GM21576 (cell line): ENCODE measurements at regions not wholly inside any gene's neighbourhood (a gene's known extent, or its start where the extent isn't known, plus 50 kb on each side); places are given as distances from the start of the nearest gene placed in this dataset.

Experiments
- ATAC-seq: cut with Tn5 transposase; IDR thresholded peaks from one replicate; pipeline ENCODE4 v1.9.1; 2021; ENCODE audit warnings: mild to moderate bottlenecking, moderate library complexity; ENCODE audit not compliant: unreplicated experiment

DNA sequence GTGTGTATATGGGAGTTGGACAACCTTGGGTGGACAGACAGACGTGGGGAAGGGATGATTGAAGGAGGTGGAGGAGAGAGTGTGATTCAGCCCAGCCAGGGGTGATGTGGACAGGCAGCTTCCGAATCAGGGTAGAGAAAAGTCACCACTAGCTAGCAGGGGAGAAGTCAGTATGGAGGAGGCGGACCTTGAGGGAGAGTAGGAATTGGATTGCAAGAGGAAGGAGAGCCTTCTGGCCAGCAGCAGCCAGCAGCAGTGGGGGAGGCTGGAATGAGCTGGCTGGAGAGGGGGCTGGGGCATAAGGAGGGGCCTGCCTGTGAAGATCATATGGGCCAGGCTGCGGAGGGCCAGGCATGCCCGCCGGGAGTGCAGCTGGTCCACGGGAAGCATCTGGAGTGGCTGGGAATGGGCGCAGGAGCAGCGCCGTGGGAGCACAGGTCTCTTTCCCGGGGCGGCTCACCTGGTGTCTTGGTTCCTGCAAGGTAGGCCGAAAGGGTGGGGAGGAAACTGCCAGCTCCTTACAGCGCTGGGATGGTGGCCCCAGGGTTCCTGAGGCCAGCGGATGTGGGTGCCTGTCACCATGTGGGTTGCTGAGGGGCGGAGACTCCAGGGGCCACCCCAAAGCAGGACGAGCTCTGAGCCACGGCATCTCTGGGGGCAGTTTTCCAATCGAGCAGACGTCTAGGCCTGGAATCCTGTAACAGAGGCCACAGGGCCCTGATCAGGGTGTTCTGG is 235.3 kb downstream of the SEC14L1 start:
- no peak for ATAC-seq

DNA sequence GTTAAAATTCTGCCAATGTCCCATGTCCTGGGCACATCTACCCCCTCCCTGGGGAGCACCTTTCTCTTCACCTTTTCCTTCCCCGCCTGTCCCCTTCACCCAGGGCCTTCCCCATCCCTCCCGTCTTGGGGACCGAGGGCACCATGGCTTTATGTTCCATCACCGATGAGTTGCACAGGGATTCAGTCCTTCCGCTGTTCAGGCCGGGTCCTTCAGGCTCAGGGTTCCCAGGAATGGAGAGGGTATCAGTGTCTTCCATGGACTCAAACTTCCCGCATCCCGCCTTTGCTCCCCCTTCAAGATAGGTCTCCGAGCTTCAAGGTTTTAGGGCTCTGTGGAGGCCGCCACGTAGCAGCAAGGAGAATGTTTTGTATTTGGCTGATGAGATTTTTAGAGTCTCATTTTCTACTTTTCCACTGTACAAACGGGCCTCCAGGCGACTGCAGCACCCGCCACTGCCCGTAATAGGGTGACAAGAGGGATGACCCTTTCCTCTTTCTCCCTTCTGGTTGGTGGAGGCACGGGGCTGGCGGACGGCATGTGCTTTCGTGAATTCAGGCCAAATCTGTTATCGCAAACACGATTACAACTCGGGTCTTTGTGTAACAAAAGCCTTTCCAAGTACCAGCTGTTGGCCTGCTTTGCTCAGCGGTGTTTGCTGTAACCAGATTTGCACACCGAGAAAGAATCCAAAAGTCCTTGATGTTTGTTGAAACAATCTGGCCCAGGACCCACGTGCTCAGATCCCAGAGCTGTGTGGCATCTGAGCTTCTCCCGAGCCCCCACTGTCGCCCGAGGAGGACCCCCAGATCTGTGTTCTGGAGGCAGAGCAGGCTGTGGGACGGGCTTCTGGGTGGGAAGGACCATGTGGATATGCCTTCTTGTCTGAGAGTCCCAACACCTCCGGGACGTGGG is 236.3 kb downstream of the SEC14L1 start:
- ATAC-seq = no peak

DNA sequence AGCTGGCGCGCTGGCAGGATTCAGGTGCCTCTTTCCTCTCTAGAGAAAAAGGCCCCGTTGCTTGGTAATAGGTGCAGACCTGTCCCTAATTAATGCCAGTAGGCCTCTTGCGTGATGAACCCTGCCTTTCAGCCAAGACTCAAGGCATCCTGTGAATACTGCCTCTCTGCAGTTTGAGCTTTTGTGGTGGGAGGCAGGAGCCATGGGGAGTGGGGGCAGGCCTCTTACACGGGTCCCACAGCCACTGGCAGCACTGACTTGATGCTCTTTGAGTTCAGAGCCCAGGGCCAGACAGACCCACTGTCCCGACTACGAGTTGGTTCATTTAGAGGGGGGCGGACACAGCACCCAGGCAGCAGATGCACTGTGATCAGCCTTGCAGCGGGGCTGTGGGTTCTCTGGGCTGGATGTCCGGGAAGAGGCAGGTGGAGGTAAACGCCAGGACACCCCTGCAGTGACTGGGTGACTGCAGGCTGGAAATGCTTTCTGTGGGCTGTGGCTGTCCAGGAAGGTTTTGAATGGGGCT is 237.0 kb downstream of the SEC14L1 start:
- ATAC-seq = no peak

DNA sequence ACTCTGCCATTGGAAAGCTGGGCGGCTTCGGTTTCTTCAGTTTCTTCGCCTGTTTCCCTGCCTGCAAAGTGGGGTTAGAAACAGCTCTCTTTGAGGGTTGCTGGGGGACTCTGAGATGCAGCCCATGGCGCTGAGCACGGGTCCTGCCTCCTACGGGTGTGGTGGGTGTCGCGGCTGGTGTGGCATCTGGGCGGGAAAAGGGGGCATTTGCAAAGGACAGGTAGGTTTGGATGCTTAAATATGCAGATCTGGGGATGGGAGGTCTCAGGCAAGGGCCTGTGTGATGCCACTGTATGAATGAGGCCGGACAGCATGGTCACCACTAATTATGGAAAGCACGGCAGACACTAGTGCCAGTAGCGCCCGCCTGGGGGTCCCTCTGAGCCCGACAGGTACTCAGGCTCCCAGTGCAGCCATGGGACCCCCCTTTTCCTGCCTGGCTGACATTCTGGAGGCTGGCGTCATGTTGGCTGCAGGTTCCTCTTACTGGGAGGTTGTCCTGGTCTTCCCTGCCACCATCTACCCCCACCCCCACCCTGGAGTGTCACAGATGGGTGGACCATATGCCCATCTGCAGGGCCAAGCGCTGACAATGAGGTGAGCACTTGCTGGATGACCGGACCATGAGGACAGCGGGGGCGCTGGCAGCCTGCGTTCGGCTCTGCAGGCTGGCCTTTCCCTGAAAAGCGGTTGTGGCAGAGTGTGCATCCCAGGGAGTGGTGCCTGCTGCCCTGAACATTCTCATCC is 237.7 kb downstream of the SEC14L1 start:
- ATAC-seq = no peak

DNA sequence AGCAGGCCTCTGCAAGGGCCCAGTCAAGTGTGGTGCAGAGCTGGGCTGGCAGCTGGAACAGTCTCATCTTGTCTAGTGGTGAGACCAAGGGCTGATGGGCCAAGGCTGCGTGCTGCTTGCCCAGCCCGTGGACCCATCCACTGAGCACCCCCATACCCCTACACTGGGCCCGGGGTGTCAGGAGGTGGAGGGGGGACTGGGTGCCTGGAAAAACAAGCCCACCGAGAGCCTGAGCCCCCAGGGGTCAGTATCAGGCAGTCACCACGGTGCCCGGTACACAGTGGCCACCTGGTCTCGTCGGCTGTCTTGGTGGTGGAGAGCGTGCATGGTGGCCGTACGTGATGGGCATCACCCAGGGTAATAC is 238.3 kb downstream of the SEC14L1 start:
- ATAC-seq = no peak

DNA sequence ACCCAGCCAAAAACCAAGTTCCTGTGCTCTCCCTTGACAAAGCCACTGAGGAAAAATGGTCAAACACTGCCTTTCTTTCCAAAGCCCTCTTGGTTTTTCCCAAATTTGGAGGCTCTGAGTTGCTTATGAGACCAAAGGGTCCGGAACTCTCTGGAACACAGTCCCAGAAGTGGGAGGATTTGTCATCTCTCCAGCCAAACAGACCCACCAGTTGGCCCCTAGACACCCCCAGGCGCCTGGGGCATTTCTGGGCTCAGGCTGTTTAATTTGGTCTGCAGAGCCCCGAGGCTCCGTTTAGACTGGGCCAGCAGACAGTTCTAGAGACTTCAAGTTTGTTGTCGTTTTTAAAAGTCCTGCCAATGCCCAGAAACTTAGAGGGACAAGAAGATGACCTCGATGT is 239.1 kb downstream of the SEC14L1 start:
- no peak for ATAC-seq

DNA sequence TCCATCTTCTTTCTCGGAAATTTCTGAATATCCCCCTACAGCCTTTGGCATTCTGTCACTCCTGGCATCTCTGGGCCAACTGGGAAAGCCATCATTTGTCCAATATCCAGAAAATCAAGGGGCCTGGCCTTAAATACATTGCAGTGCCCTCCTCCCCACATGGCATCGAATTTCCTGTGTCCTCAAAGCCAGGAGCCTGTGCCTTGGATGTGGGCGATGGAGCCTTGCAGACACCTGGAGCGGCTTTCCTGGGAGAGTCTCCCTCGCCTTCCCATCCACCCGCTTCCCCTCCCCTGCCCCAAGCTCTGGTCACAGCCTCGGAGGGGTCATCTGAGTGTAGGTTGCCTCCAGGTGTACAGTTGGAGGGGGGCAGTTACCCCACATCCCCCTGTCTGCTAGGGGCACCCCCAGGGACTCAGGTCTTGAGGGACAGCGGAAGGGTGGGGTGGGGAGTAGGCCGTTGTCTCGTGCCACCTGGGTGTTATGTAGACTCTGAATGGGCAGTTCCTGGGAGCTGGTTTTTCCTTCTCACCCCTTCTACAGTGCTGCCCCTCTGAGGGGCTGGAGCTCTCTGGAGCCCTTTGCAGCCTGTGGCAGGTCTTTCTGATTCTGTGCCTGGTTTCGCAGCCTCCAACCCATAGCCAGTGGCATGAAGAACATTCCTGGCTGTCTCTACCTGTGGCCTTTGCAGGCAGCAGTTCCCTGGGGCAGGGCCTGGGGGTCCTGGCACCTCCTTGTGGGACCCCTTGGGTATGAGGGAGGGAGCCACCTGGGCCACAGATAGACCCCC is 239.8 kb downstream of the SEC14L1 start:
- no peak for ATAC-seq

DNA sequence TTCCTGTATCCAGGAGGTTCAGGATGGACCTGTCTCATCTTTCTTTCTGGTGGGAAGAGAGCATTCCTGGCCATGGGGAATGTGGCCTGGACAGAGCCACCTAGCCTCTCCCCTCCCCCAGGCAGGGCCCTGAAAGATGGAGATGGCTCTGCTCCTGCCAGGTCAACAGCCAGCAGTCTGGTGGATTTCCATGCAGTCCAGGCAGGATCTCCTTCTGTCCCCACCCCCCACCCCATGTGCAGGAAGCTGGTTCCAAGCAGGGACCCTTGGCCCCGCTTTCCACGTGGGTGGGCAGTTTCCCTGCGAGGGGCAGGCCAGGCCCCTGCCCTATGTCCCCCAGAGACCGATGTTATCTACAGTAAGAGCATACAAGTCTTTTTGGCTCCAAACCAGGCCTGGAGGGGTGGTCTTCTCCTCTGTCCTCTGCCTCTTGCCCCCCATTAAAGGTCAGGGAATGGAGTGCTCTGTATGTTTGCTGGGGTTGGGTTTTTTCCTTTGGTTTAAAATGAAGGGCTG is 240.5 kb downstream of the SEC14L1 start:
- no peak for ATAC-seq

DNA sequence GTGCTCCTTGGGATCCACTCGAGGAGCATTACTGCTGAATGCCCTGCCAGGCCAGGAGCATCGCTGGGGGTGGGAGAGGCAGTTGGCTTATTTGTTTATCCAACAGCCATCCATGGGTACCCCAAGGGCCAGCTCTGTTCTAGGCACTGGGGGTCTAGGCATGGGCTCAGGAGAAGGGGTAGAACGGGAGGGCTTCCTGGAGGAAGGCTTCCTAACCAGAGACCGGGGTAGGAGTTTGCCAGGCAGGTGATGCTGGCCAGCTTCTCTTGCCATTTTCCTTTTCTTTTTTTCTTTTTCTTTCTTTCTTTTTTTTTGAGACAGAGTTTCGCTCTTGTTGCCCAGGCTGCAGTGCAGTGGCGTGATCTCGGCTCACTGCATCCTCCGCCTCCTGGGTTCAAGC is 241.0 kb downstream of the SEC14L1 start:
- no peak for ATAC-seq

DNA sequence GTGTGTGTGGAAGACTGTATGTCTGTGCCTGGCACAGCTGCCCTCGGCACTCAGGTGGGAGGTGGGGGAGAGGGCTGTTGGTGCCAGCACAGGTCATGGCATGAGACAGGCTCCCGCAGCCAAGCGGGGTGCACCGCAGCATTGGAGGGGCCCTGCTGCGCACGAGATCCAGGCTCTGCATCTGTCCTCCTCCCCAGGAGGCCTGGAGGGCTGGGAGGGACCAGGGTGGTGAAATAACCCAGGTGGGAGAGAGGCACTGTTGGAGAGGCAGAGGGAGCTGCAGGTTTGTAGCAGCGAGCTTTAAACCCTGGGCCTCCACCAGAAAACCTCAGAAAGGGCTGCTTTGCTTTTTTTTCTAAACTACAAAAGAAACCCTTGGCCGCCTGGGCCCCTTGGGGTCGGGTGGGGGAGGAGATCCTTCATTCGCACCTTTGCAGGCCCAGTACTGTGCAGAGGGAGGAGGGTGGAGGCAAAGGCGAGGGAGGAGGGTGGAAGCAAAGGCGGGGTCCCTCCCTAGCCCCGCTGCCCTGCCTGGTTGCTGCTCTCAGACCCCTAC is 241.7 kb downstream of the SEC14L1 start:
- no peak for ATAC-seq

DNA sequence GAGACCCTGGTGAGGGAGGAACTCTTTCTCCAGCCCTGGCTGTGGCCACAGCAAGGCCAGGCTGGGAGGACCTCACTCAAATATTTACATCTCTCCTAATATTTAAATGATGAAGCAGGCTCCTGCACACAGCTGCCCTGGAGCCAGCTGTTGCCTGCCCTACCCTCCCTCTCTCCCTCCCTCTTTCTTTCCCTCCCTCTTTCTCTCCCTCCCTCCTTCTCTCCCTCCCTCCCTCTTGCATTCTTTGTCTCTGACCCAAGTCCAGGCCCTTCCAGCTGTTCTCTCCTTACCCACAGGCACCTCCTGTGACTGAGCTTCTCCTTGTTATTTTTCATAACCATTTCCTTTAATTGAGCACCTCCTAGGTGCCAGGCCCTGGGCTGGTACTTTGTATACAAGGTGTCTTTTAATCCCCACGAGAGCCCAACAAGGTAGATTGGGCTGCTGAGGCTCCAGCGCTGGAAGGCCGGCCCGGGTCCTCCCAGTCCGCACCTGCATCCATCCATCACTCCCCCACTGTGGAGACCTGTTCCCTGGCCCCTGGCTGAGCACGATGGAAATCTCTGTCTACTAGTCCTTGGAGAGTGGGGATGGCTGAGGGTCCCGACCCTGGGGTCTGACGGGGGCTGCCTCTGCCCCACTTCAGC is 242.3 kb downstream of the SEC14L1 start:
- ATAC-seq = no peak

DNA sequence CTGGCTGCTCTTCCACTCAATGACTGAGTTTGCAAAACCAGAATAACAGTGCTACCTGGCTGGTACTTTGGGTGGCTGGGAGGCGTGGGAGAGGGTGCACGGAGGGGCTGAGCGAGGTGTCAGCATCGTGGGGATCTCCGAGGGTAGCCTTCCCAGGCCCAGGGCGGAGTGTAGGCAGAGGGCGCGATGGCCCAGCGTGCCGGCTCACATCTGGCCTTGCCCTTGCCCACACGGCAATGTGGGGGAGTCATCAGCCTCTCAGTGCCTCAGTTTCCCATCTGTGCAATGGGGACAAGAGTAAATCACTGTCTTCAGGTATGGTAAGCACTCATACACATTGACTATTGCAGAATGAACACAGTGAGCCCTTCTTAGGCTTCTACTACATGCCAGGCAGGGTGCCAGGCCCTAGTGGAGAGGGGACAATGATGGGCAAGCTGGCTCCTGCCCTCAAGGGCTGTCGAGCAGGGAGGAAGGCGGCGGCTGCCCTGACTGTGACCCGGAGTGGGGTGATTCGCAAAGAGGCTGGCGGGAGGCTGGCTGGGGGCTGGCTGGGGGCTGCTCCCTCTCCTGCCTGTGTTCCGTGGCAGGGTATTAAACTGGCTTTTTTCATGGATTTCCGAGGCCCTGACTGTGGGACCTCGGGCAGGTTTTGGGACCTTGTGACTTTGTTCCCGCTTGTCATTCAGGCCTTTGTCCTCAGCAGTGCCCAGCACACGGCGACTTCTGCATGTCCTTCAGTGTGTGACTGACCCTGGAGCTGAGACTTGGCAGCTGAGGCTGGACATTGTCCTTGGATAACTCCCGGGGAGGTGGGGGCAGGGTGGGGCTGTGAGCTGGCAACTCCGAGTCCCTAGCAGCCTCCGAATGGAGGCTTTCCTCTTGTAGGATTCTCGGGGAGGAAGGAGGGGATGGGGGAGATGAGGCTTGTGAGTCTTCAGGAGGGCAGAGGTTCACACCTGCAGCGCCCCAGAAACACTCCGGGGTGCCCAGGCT is 243.1 kb downstream of the SEC14L1 start:
- no peak for ATAC-seq

DNA sequence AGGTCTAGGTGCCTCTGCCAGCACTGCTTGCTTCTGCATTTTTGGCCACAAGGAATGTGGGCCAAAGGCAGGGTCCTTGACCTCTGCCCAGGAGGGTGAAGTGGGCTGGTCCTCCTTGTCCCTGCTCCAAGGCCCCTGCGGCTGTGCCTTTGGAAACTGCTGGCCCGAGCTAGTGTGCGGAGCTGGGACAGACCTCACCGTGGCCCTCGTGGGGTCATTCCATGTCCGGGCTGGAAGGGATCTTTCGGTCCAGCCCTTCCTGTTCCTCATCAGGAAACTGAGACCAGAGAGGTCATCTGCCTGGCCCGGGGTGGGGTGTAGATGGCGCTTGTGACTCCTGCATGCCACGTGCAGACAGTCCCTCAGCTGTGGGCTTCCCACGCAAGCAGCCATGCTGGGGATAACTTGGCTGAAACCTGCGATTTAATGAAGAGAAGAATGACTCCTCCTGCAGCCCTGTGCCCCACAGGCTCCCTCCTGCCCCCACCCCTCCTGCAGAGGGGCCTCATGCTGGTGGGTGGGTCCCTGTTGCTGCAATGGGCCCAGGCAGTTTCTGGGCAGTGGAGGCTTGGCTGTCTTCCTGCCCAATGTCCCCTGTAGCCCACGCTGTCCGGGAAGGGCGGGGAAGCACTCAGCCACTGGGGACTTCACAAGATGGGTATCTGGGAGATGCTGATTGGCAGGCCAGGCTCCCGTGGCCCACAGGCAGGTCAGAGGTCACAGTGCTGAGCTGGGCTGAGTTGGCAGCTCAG is 245.2 kb downstream of the SEC14L1 start:
- no peak for ATAC-seq

DNA sequence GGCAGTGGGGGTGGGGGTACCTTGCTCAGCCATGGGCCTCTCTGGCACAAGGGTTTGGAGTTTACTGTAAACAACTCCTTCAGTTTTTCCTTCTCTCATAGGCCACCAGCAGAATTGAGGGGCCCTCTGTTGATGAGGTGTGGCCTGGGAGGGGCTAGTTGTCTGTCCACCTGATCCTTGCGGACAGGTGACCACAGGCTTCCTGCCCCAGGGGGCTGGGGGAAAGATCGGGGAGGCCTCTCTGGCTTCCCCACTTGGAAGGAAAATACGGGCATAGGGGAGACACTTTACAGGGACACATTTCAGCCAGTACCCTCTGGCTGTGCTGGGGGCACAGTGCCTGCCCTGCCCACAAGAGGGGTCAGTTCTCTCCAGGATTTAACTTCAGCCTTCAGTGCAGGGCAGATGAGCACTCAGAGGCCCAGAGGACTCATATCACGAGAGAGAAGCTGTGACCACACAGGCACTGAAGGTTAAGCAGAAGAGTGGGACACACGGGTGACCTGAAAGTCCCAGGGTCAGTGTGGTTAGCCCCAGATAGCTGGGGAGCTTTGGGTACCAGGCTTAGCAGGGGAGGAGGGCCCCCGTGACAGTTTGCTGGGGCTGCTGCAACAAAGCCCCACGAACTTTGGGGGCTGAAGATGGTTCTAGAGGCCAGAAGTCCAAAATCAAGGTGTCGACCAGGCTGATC is 245.9 kb downstream of the SEC14L1 start:
- ATAC-seq = no peak

DNA sequence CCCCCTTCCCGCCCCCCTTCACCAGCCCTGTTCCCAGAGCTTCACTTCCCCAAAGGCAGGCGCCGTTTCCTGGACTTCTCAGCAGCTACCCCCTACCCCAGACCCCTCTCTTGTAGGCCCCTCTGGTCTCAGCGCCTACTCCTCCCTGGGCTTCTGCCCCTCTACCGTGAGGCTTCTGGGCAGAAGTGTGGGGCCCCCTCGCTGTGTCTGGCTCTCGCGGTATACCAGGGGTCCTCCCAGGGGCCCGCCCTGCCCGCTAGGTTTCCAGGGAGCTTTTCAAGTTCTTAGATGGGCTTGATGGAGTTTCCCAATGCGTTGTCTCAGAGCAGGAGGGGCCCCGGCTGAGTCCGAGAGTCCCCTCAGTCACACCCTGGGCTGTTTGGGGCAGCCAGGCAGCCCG is 247.1 kb downstream of the SEC14L1 start:
- no peak for ATAC-seq

DNA sequence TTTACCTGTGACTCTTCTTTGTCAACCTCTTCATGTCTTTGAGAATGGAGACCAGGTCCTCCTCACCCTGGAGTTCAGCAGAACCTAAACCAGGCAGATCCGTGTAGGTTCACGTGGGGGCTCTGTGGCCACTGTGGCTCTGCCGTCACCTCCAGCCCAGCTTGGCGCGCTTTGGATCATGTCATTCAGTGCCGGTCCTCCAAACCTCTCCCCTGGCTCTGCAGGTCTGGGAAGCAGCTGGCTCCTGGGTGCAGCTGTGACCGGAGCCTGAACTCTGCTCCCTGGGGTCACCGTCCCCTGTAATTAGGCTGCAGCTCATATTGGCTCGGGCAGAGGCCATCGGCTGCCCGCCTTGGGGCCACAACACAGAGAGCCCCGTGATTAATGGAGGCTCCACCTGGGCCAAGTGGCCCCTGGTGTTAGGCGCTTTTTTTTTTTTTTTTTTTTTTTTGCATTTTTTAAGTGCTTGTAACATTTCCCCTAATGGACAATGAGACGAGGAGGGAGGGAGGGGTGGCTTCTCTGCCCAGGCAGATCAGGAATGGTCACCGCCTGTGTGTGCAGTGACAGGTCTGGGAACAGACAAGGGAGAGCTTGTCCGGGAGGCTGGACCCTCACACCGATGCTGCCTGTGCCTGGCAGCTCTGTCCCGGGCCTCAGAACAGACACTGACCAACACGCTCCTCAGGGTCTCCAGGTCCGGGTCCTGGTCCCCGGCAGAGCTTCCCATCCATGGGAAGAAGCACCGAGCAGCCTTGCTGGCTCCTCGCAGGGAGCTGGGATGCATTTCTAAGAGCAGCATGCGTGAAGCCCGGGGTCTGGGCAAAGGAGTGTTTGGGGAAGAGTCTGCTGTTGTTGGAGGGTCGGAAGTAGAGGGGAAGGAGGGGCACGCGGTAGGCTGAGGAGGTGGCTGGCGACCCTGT is 247.9 kb downstream of the SEC14L1 start:
- no peak for ATAC-seq
